ENCODE measurements at regions not wholly inside any gene's neighbourhood (a gene's known extent, or its start where the extent isn't known, plus 50 kb on each side); places are given as distances from the start of the nearest gene placed in this dataset.

GRCh38 chr21:33174756-33175155 lies 55.0 kb upstream of the IFNAR2 start:
- TF ChIP-seq CTCF (IDR thresholded peaks at IDR 0.05) (no peak), POLR2A (IDR thresholded peaks at IDR 0.05) (no peak)

Data from ovary (tissue), 3 donors.